ENCODE measurements at regions not wholly inside any gene's neighbourhood (a gene's known extent, or its start where the extent isn't known, plus 50 kb on each side); places are given as distances from the start of the nearest gene placed in this dataset.

GRCh38 chr1:82836973-82837680 is 1036.4 kb downstream of the ADGRL2 start:
- TF ChIP-seq POLR2A (IDR thresholded peaks at IDR 0.05; ENCODE audit: low read depth, low read length) (no peak), MAZ (IDR thresholded peaks at IDR 0.05; ENCODE audit: borderline replicate concordance, low read depth, low read length) (no peak), RFX5 (IDR thresholded peaks at IDR 0.05; ENCODE audit: low read depth, low read length) (no peak), CHD1 (IDR thresholded peaks at IDR 0.05; ENCODE audit: low read depth, low read length) (no peak), FOS (IDR thresholded peaks at IDR 0.05; ENCODE audit: low read depth, low read length) (no peak)
- ChIA-PET CTCF (no interaction called here), POLR2A (ENCODE audit: unreplicated experiment) (no interaction called here)
- Histone ChIP-seq H3K9me1 (ENCODE audit: insufficient read depth, low read length) (no peaks in the 10 kb centered on the region), H2AK9ac (replicated peaks; ENCODE audit: low read depth, low read length, poor library complexity) (no peak overlapping the region), H3K79me1 (ENCODE audit: low read depth in 1 of 2, low read length in 2 of 2) (no peaks in the 10 kb centered on the region), H3K14ac (replicated peaks; ENCODE audit: low read depth, low read length) (no peak overlapping the region), H3K9me3 (ENCODE audit: control insufficient read depth, insufficient read depth, low read length) (no peaks in the 10 kb centered on the region; the same call in 1 of the 2 replicates), H3K36me3 (ENCODE audit: control insufficient read depth, insufficient read depth, low read length) (no peaks in the 10 kb centered on the region), H3K9ac (ENCODE audit: low read depth, low read length) (no peak overlapping the region), H4K91ac (ENCODE audit: insufficient read depth, low read depth, low read length) (no peak overlapping the region), H3K18ac (ENCODE audit: low read depth, low read length) (no peak overlapping the region), H3K23ac (ENCODE audit: low read depth, low read length) (no peak overlapping the region), H3K4ac (ENCODE audit: low read depth, low read length) (no peak overlapping the region), H2BK15ac (ENCODE audit: low read depth, low read length) (no peak overlapping the region), H2BK5ac (ENCODE audit: low read depth, low read length, poor library complexity, severe bottlenecking) (no peak overlapping the region), H2AFZ (replicated peaks; ENCODE audit: low read length, poor library complexity) (no peak overlapping the region), H3K27me3 (ENCODE audit: control insufficient read depth, insufficient read depth, low read length) (no peaks in the 10 kb centered on the region), H3K4me3 (ENCODE audit: insufficient read depth, low read depth, low read length) (no peak overlapping the region), H4K5ac (ENCODE audit: low read depth, low read length) (no peak overlapping the region), H3K27ac (ENCODE audit: insufficient read depth, low read length) (no peak overlapping the region), H2AK5ac (ENCODE audit: low read depth, low read length) (no peak overlapping the region), H3K56ac (ENCODE audit: extremely low read depth, insufficient read depth, low read length) (no peak overlapping the region), H2BK20ac (ENCODE audit: low read depth, low read length) (no peak overlapping the region), H3K4me1 (ENCODE audit: control insufficient read depth, insufficient read depth, low read length) (no peaks in the 10 kb centered on the region), H3K4me2 (ENCODE audit: low read depth, low read length) (no peak overlapping the region), H4K20me1 (ENCODE audit: insufficient read depth, low read length) (no peaks in the 10 kb centered on the region), H4K8ac (ENCODE audit: low read depth in 2 of 2, low read length in 2 of 2) (no peak overlapping the region), H2BK120ac (ENCODE audit: low read depth, low read length) (no peak overlapping the region)
- intact Hi-C loops (cut with micrococcal nuclease) (no loop called here), in situ Hi-C loops (cut with MboI; ENCODE audit: low sequenced_read_pairs) (no loop called here), dilution Hi-C loops (cut with HindIII; ENCODE audit: low sequenced_read_pairs, unreplicated experiment) (no loop called here)
- WGBS, 2 experiments (ENCODE audit: extremely low coverage in 2 of 2, insufficient read length in 1 of 2): no CpG with 5 or more reads among the region's 4 CpGs
- DNase-seq (no peak), ATAC-seq (ENCODE audit: low read depth) (no peak)
- no TSS peak for BruUV-seq (replicated peaks)
